ENCODE measurements at regions not wholly inside any gene's neighbourhood (a gene's known extent, or its start where the extent isn't known, plus 50 kb on each side); places are given as distances from the start of the nearest gene placed in this dataset.

- H3K4me3 ChIP-seq (replicated peaks; ENCODE audit: low read depth, low read length), result no peak overlapping the region
- no peak for TF ChIP-seq CTCF (IDR thresholded peaks at IDR 0.05; ENCODE audit: insufficient read depth, low read length, poor library complexity, severe bottlenecking)
Measured at GRCh38 chr5:20678386-20678785, 690.4 kb upstream of the CDH18 start.

DNA sequence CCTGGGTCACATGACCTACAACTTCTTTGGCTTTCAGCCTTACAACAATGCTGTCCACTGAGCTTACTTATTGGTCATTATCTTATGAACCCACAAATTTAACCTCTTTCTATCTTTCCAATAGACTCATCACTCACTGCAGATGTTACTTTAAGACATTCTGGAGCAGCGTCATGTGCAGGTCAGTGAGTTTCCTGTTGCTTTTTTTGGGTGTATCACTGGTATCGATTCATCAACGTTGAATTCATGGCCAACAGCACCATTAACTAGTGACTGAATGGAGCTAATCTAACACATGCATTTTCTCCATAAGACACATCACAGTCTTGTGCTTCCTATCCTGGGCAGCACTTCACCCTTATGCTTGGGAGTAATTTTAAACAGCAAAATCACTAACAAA is 672.6 kb upstream of the CDH18 start:
- no peak for TF ChIP-seq CTCF (IDR thresholded peaks at IDR 0.05; ENCODE audit: insufficient read depth, low read length, poor library complexity, severe bottlenecking)
- no peak overlapping the region for H3K4me3 ChIP-seq (replicated peaks; ENCODE audit: low read depth, low read length)
- no peaks in the 10 kb centered on the region for H3K36me3 ChIP-seq (ENCODE audit: control insufficient read depth, insufficient read depth, low read length)
- H3K27me3 ChIP-seq (replicated peaks; ENCODE audit: control insufficient read depth, insufficient read depth, low read length), result no peaks in the 10 kb centered on the region
- DNase-seq (ENCODE audit: extremely low read depth, insufficient read length), result no peak

More at GRCh38 chr5:20678386-20678785, 690.4 kb upstream of the CDH18 start:
- Histone ChIP-seq H3K27me3 (replicated peaks; ENCODE audit: control insufficient read depth, insufficient read depth, low read length) (no peaks in the 10 kb centered on the region), H3K36me3 (ENCODE audit: control insufficient read depth, insufficient read depth, low read length) (no peaks in the 10 kb centered on the region)
- no peak for DNase-seq (ENCODE audit: extremely low read depth, insufficient read length)

GRCh38 chr5:20656262-20656661 is 668.3 kb upstream of the CDH18 start:
- DNase-seq (ENCODE audit: extremely low read depth, insufficient read length), result no peak
- TF ChIP-seq CTCF (IDR thresholded peaks at IDR 0.05; ENCODE audit: insufficient read depth, low read length, poor library complexity, severe bottlenecking), result no peak
- H3K27me3 ChIP-seq (replicated peaks; ENCODE audit: control insufficient read depth, insufficient read depth, low read length), result no peaks in the 10 kb centered on the region
- H3K4me3 ChIP-seq (replicated peaks; ENCODE audit: low read depth, low read length), result no peak overlapping the region
- no peaks in the 10 kb centered on the region for H3K36me3 ChIP-seq (ENCODE audit: control insufficient read depth, insufficient read depth, low read length)

DNA sequence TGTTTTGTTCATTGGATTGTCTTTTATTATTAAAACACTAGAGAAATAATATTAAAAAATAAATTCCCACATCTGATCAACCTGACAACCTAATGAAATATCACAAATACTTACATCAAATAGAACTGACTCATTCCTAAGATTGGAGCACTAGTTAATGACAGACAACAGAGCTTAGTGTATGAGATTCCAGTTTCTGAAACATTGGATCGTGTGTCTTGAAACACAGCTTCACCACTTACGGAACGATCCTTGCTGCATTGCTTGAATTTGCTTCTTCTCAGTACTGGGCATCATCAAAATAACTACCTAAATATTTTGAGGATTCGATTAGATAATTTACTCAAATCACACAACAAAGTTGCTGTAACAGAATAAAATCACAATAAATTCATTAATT is 667.2 kb upstream of the CDH18 start:
- Histone ChIP-seq H3K27me3 (replicated peaks; ENCODE audit: control insufficient read depth, insufficient read depth, low read length) (no peaks in the 10 kb centered on the region), H3K4me3 (replicated peaks; ENCODE audit: low read depth, low read length) (no peak overlapping the region), H3K36me3 (ENCODE audit: control insufficient read depth, insufficient read depth, low read length) (no peaks in the 10 kb centered on the region)
- no peak for TF ChIP-seq CTCF (IDR thresholded peaks at IDR 0.05; ENCODE audit: insufficient read depth, low read length, poor library complexity, severe bottlenecking)
- no peak for DNase-seq (ENCODE audit: extremely low read depth, insufficient read length)

GRCh38 chr5:20654746-20655145 is 666.7 kb upstream of the CDH18 start:
- H3K27me3 ChIP-seq (replicated peaks; ENCODE audit: control insufficient read depth, insufficient read depth, low read length), result no peaks in the 10 kb centered on the region
- TF ChIP-seq CTCF (IDR thresholded peaks at IDR 0.05; ENCODE audit: insufficient read depth, low read length, poor library complexity, severe bottlenecking), result no peak
- H3K36me3 ChIP-seq (ENCODE audit: control insufficient read depth, insufficient read depth, low read length), result no peaks in the 10 kb centered on the region
- no peak for DNase-seq (ENCODE audit: extremely low read depth, insufficient read length)
- H3K4me3 ChIP-seq (replicated peaks; ENCODE audit: low read depth, low read length), result no peak overlapping the region

- DNase-seq (ENCODE audit: extremely low read depth, insufficient read length), result no peak
- TF ChIP-seq CTCF (IDR thresholded peaks at IDR 0.05; ENCODE audit: insufficient read depth, low read length, poor library complexity, severe bottlenecking), result no peak
- no peak overlapping the region for H3K4me3 ChIP-seq (replicated peaks; ENCODE audit: low read depth, low read length)
- H3K27me3 ChIP-seq (replicated peaks; ENCODE audit: control insufficient read depth, insufficient read depth, low read length), result no peaks in the 10 kb centered on the region
- H3K36me3 ChIP-seq (ENCODE audit: control insufficient read depth, insufficient read depth, low read length), result no peaks in the 10 kb centered on the region
Measured at GRCh38 chr5:20654033-20654432, 666.0 kb upstream of the CDH18 start.

All from GM06990 (cell line).